CMK (cell line): ENCODE measurements at regions not wholly inside any gene's neighbourhood (a gene's known extent, or its start where the extent isn't known, plus 50 kb on each side); places are given as distances from the start of the nearest gene placed in this dataset.

Source experiments
- DNase-seq: peaks from one replicate; pipeline ENCODE4 v3.0.0-alpha.2; 2010; ENCODE audit warnings: low read depth

GRCh38 chr10:123606955-123607354, 59.2 kb upstream of the GPR26 start:
- DNase-seq = no peak

- no peak for DNase-seq
Measured at GRCh38 chr10:123607386-123607785, 58.8 kb upstream of the GPR26 start.

- no peak for DNase-seq
Measured at GRCh38 chr10:123608047-123608446, 58.1 kb upstream of the GPR26 start.

GRCh38 chr10:123611243-123611642, 54.9 kb upstream of the GPR26 start:
- DNase-seq = no peak

- DNase-seq = no peak
Measured at GRCh38 chr10:123611876-123612275, 54.3 kb upstream of the GPR26 start.

GRCh38 chr10:123613346-123613850, 52.8 kb upstream of the GPR26 start:
- DNase-seq = no peak

GRCh38 chr10:123614888-123615287, 51.3 kb upstream of the GPR26 start:
- no peak for DNase-seq
